Left lung (tissue), 4 donors: ENCODE measurements at regions not wholly inside any gene's neighbourhood (a gene's known extent, or its start where the extent isn't known, plus 50 kb on each side); places are given as distances from the start of the nearest gene placed in this dataset.
A peak's percentile ranks its signal among the peaks of the same experiment; 100 is the strongest.

ENCODE experiments used
- ATAC-seq: fragments of 200-7000 bp; cut with Tn5 transposase; one replicate; pipeline ENCODE4 v1.9.1; 2020; ENCODE audit warnings: moderate library complexity
- DNase-seq, 4 donors: peaks; one replicate each; pipeline ENCODE4 v3.0.0-alpha.2; 2013 to 2020
- H3K27ac ChIP-seq, 2 donors: fragments of 200-600 bp; sonication (generic) in 1 of 2; one replicate each; pipeline versions ENCODE4 v1.5.0 to v1.8.0; 2020 to 2021
- H3K27me3 ChIP-seq, 2 donors: fragments of 200-600 bp; sonication (generic) in 1 of 2; one replicate each; pipeline versions ENCODE4 v1.5.0 to v1.8.0; 2020 to 2021
- H3K36me3 ChIP-seq, 2 donors: fragments of 200-600 bp; sonication (generic) in 1 of 2; one replicate each; pipeline versions ENCODE4 v1.5.0 to v1.8.0; 2020 to 2021
- H3K4me1 ChIP-seq, 2 donors: fragments of 200-600 bp; one replicate each; pipeline ENCODE4 v1.8.0; 2021
- H3K4me3 ChIP-seq, 2 donors: fragments of 200-600 bp; sonication (generic) in 1 of 2; one replicate each; pipeline versions ENCODE4 v1.5.0 to v1.8.0; 2020 to 2021; ENCODE audit warnings: mild to moderate bottlenecking in 1 of 2
- H3K9me3 ChIP-seq, 2 donors: fragments of 200-600 bp; sonication (generic) in 1 of 2; one replicate each; pipeline versions ENCODE4 v1.5.0 to v1.8.0; 2020 to 2021
- intact Hi-C, 2 donors: fragments of 100-400 bp; cut with DNase I; formaldehyde crosslinking; loops; one replicate each; pipeline versions ENCODE4 v1.11.2 to v1.14.2; 2022
- TF ChIP-seq, protein P1 (sequence below), 2 donors: fragments of 200-600 bp; sonication (generic) in 1 of 2; IDR thresholded peaks; one replicate each; pipeline versions ENCODE4 v1.5.0 to v1.8.0; 2021; ENCODE audit warnings: antibody characterized with exemption in 2 of 2
- donor health status: DM: no; HTN: yes; CAD: no.
- donor health status: DM: no; HTN: no; CAD: no.

DNA sequence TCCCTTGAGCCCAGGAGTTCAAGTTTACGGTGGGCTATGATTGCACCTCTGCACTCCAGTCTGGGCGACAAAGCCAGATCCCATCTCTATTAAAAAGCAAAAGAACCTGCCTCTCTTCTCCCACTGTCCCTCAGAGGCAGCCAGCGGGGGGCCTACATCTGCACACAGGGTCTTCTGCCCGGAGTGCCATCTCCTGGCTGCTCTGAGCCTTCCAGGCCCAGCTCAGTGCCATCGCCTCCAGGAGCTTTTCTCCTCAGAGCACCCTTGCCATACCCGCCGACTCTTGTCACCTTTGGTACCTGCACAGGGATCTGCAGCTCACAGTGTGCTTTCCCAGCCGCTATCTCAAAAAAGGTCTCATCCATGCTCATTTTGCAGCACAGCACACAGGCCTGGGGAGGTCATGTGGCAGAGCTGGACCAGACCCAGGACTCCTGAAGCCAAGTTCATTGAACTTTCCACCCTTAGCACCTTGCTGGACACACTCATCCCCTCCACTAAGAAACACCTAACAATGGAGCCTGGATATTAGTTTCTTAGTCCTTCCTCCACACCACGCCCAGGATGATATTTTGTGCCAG is 186.3 kb downstream of the HAUS1 start:
- ATAC-seq (no peak), DNase-seq (no peak)
- H3K27me3 ChIP-seq, result no peaks in the 10 kb centered on the region
- H3K27ac ChIP-seq, result no peak overlapping the region
- no peaks in the 10 kb centered on the region for H3K9me3 ChIP-seq
- TF ChIP-seq, protein P1, sequence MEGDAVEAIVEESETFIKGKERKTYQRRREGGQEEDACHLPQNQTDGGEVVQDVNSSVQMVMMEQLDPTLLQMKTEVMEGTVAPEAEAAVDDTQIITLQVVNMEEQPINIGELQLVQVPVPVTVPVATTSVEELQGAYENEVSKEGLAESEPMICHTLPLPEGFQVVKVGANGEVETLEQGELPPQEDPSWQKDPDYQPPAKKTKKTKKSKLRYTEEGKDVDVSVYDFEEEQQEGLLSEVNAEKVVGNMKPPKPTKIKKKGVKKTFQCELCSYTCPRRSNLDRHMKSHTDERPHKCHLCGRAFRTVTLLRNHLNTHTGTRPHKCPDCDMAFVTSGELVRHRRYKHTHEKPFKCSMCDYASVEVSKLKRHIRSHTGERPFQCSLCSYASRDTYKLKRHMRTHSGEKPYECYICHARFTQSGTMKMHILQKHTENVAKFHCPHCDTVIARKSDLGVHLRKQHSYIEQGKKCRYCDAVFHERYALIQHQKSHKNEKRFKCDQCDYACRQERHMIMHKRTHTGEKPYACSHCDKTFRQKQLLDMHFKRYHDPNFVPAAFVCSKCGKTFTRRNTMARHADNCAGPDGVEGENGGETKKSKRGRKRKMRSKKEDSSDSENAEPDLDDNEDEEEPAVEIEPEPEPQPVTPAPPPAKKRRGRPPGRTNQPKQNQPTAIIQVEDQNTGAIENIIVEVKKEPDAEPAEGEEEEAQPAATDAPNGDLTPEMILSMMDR (IDR thresholded peaks at IDR 0.05), result no peak
- intact Hi-C loops, result no loop called here
- H3K4me1 ChIP-seq, result peaks cover 0 to 3% of the 10 kb centered on the region in 2 donors
- H3K4me3 ChIP-seq, result no peak overlapping the region
- H3K36me3 ChIP-seq, result no peaks in the 10 kb centered on the region

DNA sequence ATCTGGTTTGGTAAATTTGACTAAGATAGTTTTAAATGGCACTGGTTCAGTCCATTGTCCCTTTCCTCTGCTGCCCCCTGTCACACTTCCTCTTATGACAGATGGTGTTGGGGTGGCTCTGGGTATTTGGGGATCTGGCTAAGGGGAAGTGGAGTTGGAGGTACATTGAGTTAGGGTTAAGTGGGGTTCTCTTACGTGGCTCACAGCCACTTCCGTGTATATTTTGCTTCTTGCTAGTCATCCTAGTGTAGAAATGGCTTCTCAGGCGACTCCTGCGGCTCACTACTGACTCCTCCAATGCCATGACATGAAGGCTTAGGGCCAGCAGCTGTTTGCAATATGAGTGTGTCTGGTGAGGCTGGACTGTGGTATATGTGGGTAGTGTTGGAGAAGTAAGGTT is 187.0 kb downstream of the HAUS1 start:
- DNase-seq (no peak), ATAC-seq (no peak)
- Histone ChIP-seq H3K4me3 (no peak overlapping the region), H3K27ac (no peak overlapping the region), H3K27me3 (no peaks in the 10 kb centered on the region), H3K36me3 (no peaks in the 10 kb centered on the region), H3K9me3 (no peaks in the 10 kb centered on the region), H3K4me1 (peaks cover 0 to 3% of the 10 kb centered on the region in 2 donors)
- TF ChIP-seq, protein P1 (IDR thresholded peaks at IDR 0.05), result no peak
- intact Hi-C loops, result no loop called here

DNA sequence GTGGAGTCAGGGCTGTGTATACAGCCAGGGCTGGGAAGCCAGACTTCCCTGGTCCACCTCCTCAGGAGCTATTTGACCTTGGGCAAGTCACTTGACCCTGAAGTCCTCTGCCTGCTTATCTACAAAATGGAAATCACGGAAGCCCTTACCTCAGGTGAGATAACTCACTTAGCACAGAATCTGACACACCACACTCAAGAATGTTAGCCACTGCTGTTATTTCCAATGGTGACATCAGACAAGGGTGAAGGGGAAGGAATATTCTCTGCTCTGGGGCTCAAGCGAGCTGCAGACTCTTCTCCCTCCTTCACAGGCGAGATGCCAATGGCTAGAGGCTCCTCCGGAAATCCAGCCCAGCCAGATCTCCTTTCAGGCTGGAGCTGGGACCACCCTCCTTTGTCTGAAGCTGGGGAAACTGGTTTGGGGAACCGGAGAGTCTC is 189.6 kb downstream of the HAUS1 start:
- no peaks in the 10 kb centered on the region for H3K36me3 ChIP-seq
- TF ChIP-seq, protein P1 (IDR thresholded peaks at IDR 0.05), result no peak
- ATAC-seq, result peak; percentile 65
- peak in 1 of 4 donors; percentile 23 for DNase-seq
- H3K27me3 ChIP-seq, result no peaks in the 10 kb centered on the region
- H3K27ac ChIP-seq, result peak overlapping the region; percentile 58 to 59
- H3K4me3 ChIP-seq, result no peak overlapping the region
- H3K9me3 ChIP-seq, result no peaks in the 10 kb centered on the region
- peaks cover 0 to 3% of the 10 kb centered on the region in 2 donors for H3K4me1 ChIP-seq
- intact Hi-C loops, result no loop called here

DNA sequence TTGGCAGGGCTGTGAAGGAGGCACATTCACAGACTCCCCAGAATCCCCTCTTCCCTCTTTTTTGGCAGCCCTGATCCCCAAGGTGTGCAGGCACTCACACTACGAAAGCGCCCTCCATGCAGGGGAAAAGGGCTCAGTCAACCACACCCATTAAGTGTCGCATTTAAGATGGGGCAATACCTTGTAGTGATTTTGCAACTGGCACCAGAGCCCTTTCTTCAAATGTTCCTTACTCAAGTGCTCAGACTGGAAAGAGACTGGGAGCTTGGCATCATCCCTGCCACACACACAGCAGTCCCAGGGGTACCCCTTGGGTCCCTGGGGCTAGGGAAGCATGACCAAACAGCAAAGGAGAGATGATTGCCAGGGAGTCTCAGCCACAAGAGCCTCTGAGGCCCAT is 190.1 kb downstream of the HAUS1 start:
- H3K36me3 ChIP-seq, result no peaks in the 10 kb centered on the region
- intact Hi-C loops, result no loop called here
- peak overlapping the region; percentile 58 to 59 for H3K27ac ChIP-seq
- TF ChIP-seq, protein P1 (IDR thresholded peaks at IDR 0.05), result no peak
- peaks cover 0 to 3% of the 10 kb centered on the region in 2 donors for H3K4me1 ChIP-seq
- H3K4me3 ChIP-seq, result no peak overlapping the region
- ATAC-seq (peak; percentile 66), DNase-seq (no peak)
- no peaks in the 10 kb centered on the region for H3K27me3 ChIP-seq
- no peaks in the 10 kb centered on the region for H3K9me3 ChIP-seq

DNA sequence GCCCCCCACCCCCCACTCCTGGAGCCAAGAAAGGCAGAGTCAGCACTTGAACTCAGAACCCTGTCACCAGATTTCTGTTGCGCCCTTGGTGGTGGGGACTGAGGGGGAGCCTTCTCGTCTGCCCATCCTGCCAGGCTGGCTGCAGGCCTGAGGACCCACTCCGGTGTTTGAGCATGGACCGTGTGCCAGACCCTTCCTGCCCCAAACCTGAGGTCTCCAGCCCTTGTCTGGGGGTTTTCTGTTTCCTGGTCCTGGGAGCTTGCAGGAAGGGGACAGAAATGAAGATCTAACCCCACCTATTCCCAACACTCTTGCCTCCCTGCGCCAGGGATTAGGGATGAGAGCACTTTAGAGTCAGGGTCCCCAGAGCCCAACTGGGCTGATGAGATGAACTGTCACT is 190.6 kb downstream of the HAUS1 start:
- Histone ChIP-seq H3K27ac (no peak overlapping the region), H3K9me3 (no peaks in the 10 kb centered on the region), H3K27me3 (no peaks in the 10 kb centered on the region), H3K4me1 (peaks cover 0 to 3% of the 10 kb centered on the region in 2 donors), H3K36me3 (no peaks in the 10 kb centered on the region), H3K4me3 (no peak overlapping the region)
- TF ChIP-seq, protein P1 (IDR thresholded peaks at IDR 0.05), result no peak
- ATAC-seq, result no peak
- intact Hi-C loops, result no loop called here
- no peak for DNase-seq
